Right lobe of liver (tissue), 6 donors: ENCODE measurements at regions not wholly inside any gene's neighbourhood (a gene's known extent, or its start where the extent isn't known, plus 50 kb on each side); places are given as distances from the start of the nearest gene placed in this dataset.

Experiments used
- ATAC-seq, 4 donors: fragments of 200-7000 bp; cut with Tn5 transposase; one replicate each; pipeline ENCODE4 v1.9.1; 2020; ENCODE audit warnings: mild to moderate bottlenecking in 4 of 4, moderate library complexity in 4 of 4
- DNase-seq, 3 donors: peaks; one replicate each; pipeline ENCODE4 v3.0.0-alpha.2; 2020
- H3K27ac ChIP-seq, 3 donors: fragments of 200-600 bp; one replicate each; pipeline ENCODE4 v1.8.0; 2022
- H3K27me3 ChIP-seq, 2 donors: fragments of 200-600 bp; one replicate each; pipeline ENCODE4 v1.8.0; 2022
- H3K36me3 ChIP-seq, 4 donors: fragments of 200-600 bp; sonication (generic) in 1 of 4; one replicate each; pipeline versions ENCODE4 v1.5.1 to v1.8.0; 2017 to 2022; ENCODE audit warnings: control low read depth in 1 of 4
- H3K4me1 ChIP-seq, 4 donors: fragments of 200-600 bp; sonication (generic) in 1 of 4; one replicate each; pipeline versions ENCODE4 v1.5.1 to v1.8.0; 2017 to 2022; ENCODE audit warnings: control low read depth in 1 of 4
- H3K4me3 ChIP-seq, 3 donors: fragments of 200-600 bp; one replicate each; pipeline ENCODE4 v1.8.0; 2022
- H3K9me3 ChIP-seq, 4 donors: fragments of 200-600 bp; sonication (generic) in 1 of 4; one replicate each; pipeline versions ENCODE4 v1.5.1 to v1.8.0; 2017 to 2022; ENCODE audit warnings: control low read depth in 1 of 4
- CTCF ChIP-seq, 4 donors: fragments of 200-600 bp in 3 of 4; fragments of 450-650 bp in 1 of 4; IDR thresholded peaks; one replicate each; pipeline versions ENCODE4 v1.5.1 to v1.8.0; 2016 to 2022; ENCODE audit warnings: antibody characterized with exemption in 4 of 4, mild to moderate bottlenecking in 2 of 4
- POLR2A ChIP-seq: fragments of 450-650 bp; IDR thresholded peaks from one replicate; pipeline ENCODE4 v1.6.1; 2017; ENCODE audit warnings: antibody characterized with exemption, mild to moderate bottlenecking
- WGBS: methylation state at CpG from one replicate; pipeline ENCODE4 v1.1.6; 2018; ENCODE audit warnings: low coverage, low lambda C conversion rate; ENCODE audit not compliant: insufficient coverage; ENCODE audit errors: missing lambda C conversion rate; 5-methylcytosine and 5-hydroxymethylcytosine counted together
- intact Hi-C, 2 donors: fragments of 100-400 bp; cut with DNase I; formaldehyde crosslinking; loops; one replicate each; pipeline versions ENCODE4 v1.11.2 to v1.14.1; 2022
- donor health status: DM: no; HTN: yes; CAD: no.
- donor health status: DM: no; HTN: no; CAD: no.
- donor health status: DM: no; HTN: no; CAD: no.
- donor health status: DM: no; HTN: yes; CAD: no.
- donor health status: DM: no; HTN: yes; CAD: no.

- Histone ChIP-seq H3K9me3 (no peaks in the 10 kb centered on the region), H3K27me3 (no peaks in the 10 kb centered on the region), H3K27ac (no peak overlapping the region), H3K36me3 (no peaks in the 10 kb centered on the region), H3K4me3 (no peak overlapping the region), H3K4me1 (no peaks in the 10 kb centered on the region)
- ATAC-seq (no peak), DNase-seq (no peak)
- intact Hi-C loops, result no loop called here
- no peak for TF ChIP-seq CTCF (IDR thresholded peaks at IDR 0.05)
- no peak for TF ChIP-seq POLR2A
- WGBS, result no CpG with 5 or more reads among the region's 2 CpGs
Measured at GRCh38 chrY:19484997-19485396, 259.5 kb downstream of the KDM5D start.

- Histone ChIP-seq H3K4me1 (no peaks in the 10 kb centered on the region), H3K4me3 (no peak overlapping the region), H3K27me3 (no peaks in the 10 kb centered on the region), H3K27ac (no peak overlapping the region), H3K36me3 (no peaks in the 10 kb centered on the region), H3K9me3 (no peaks in the 10 kb centered on the region)
- no peak for DNase-seq
- ATAC-seq, result no peak
- TF ChIP-seq POLR2A, result no peak
- TF ChIP-seq CTCF (IDR thresholded peaks at IDR 0.05), result no peak
- intact Hi-C loops, result no loop called here
Measured at GRCh38 chrY:19479141-19479540, 265.4 kb downstream of the KDM5D start.

GRCh38 chrY:19477959-19478358 is 266.6 kb downstream of the KDM5D start:
- Histone ChIP-seq H3K4me3 (no peak overlapping the region), H3K27me3 (no peaks in the 10 kb centered on the region), H3K27ac (no peak overlapping the region), H3K4me1 (no peaks in the 10 kb centered on the region), H3K36me3 (no peaks in the 10 kb centered on the region), H3K9me3 (no peaks in the 10 kb centered on the region)
- ATAC-seq (no peak), DNase-seq (no peak)
- no CpG with 5 or more reads among the region's 1 CpG for WGBS
- intact Hi-C loops, result no loop called here
- TF ChIP-seq POLR2A (no peak), CTCF (IDR thresholded peaks at IDR 0.05) (no peak)

- Histone ChIP-seq H3K27ac (no peak overlapping the region), H3K4me3 (no peak overlapping the region), H3K36me3 (no peaks in the 10 kb centered on the region), H3K9me3 (no peaks in the 10 kb centered on the region), H3K27me3 (no peaks in the 10 kb centered on the region), H3K4me1 (no peaks in the 10 kb centered on the region)
- intact Hi-C loops, result no loop called here
- ATAC-seq (no peak), DNase-seq (no peak)
- no peak for TF ChIP-seq CTCF (IDR thresholded peaks at IDR 0.05)
- TF ChIP-seq POLR2A, result no peak
Measured at GRCh38 chrY:19465809-19466208, 278.7 kb downstream of the KDM5D start.

GRCh38 chrY:19456855-19457448 is 287.6 kb downstream of the KDM5D start:
- intact Hi-C loops, result no loop called here
- H3K4me1 ChIP-seq, result no peaks in the 10 kb centered on the region
- TF ChIP-seq CTCF (IDR thresholded peaks at IDR 0.05), result no peak
- no peak for TF ChIP-seq POLR2A
- no peaks in the 10 kb centered on the region for H3K27me3 ChIP-seq
- H3K4me3 ChIP-seq, result no peak overlapping the region
- ATAC-seq, result no peak
- DNase-seq, result no peak
- H3K36me3 ChIP-seq, result no peaks in the 10 kb centered on the region
- H3K27ac ChIP-seq, result no peak overlapping the region
- no peaks in the 10 kb centered on the region for H3K9me3 ChIP-seq
